Left ventricle myocardium inferior (tissue), 1 donor: ENCODE measurements at regions not wholly inside any gene's neighbourhood (a gene's known extent, or its start where the extent isn't known, plus 50 kb on each side); places are given as distances from the start of the nearest gene placed in this dataset.

Source experiments
- DNase-seq: peaks from one replicate; pipeline ENCODE4 v3.0.0-alpha.2; 2020
- H3K27ac ChIP-seq: fragments of 200-600 bp; replicated peaks from 2 replicates; pipeline ENCODE4 v1.8.0; 2021
- H3K27me3 ChIP-seq: fragments of 200-600 bp; 2 replicates; pipeline ENCODE4 v1.8.0; 2021; ENCODE audit warnings: low read depth
- H3K36me3 ChIP-seq: fragments of 200-600 bp; 2 replicates; pipeline ENCODE4 v1.8.0; 2021
- H3K4me1 ChIP-seq: fragments of 200-600 bp; 2 replicates; pipeline ENCODE4 v1.8.0; 2021
- H3K4me3 ChIP-seq: fragments of 200-600 bp; 2 replicates; pipeline ENCODE4 v1.8.0; 2021; ENCODE audit warnings: mild to moderate bottlenecking, moderate library complexity
- H3K9me3 ChIP-seq: fragments of 200-600 bp; replicated peaks from 2 replicates; pipeline ENCODE4 v1.8.0; 2021
- CTCF ChIP-seq: fragments of 200-600 bp; IDR thresholded peaks from 2 replicates; pipeline ENCODE4 v1.8.0; 2021; ENCODE audit warnings: antibody characterized with exemption, mild to moderate bottlenecking, borderline replicate concordance
- intact Hi-C: fragments of 100-400 bp; cut with micrococcal nuclease; formaldehyde crosslinking; loops from one replicate; pipeline ENCODE4 v1.11.0; 2022
- donor health status: DM: no; HTN: yes; CAD: no; lungs with severe emphysema.

- Histone ChIP-seq H3K4me3 (no peak overlapping the region), H3K27me3 (no peaks in the 10 kb centered on the region), H3K9me3 (no peaks in the 10 kb centered on the region), H3K36me3 (no peaks in the 10 kb centered on the region), H3K4me1 (no peaks in the 10 kb centered on the region), H3K27ac (no peak overlapping the region)
- intact Hi-C loops: no loop called here
- no peak for DNase-seq
- TF ChIP-seq CTCF: no peak
These were observed 371.4 kb upstream of the CNTN4 start for GRCh38 chr3:1727242-1727641.

- intact Hi-C loops: no loop called here
- Histone ChIP-seq H3K36me3 (no peaks in the 10 kb centered on the region), H3K9me3 (no peaks in the 10 kb centered on the region), H3K27me3 (no peaks in the 10 kb centered on the region), H3K27ac (no peak overlapping the region), H3K4me3 (no peak overlapping the region), H3K4me1 (no peaks in the 10 kb centered on the region)
- no peak for DNase-seq
- no peak for TF ChIP-seq CTCF
These were observed 370.2 kb upstream of the CNTN4 start for GRCh38 chr3:1728510-1728909.

GRCh38 chr3:1734494-1735122, 364.1 kb upstream of the CNTN4 start:
- DNase-seq: no peak
- Histone ChIP-seq H3K36me3 (no peaks in the 10 kb centered on the region), H3K27me3 (no peaks in the 10 kb centered on the region), H3K4me3 (no peak overlapping the region), H3K4me1 (no peaks in the 10 kb centered on the region), H3K9me3 (peaks cover 15% of the 10 kb centered on the region), H3K27ac (no peak overlapping the region)
- TF ChIP-seq CTCF: no peak
- intact Hi-C loops: no loop called here

GRCh38 chr3:1752205-1752604, 346.5 kb upstream of the CNTN4 start:
- H3K27me3 ChIP-seq: no peaks in the 10 kb centered on the region
- intact Hi-C loops: no loop called here

GRCh38 chr3:1766384-1766783, 332.3 kb upstream of the CNTN4 start:
- no peak for DNase-seq
- TF ChIP-seq CTCF: no peak
- no peak overlapping the region for H3K4me3 ChIP-seq
- peaks cover 10% of the 10 kb centered on the region for H3K9me3 ChIP-seq
- no peaks in the 10 kb centered on the region for H3K36me3 ChIP-seq
- H3K4me1 ChIP-seq: no peaks in the 10 kb centered on the region
- no peak overlapping the region for H3K27ac ChIP-seq
- intact Hi-C loops: no loop called here
- H3K27me3 ChIP-seq: no peaks in the 10 kb centered on the region

More at GRCh38 chr3:1752205-1752604, 346.5 kb upstream of the CNTN4 start:
- no peak for TF ChIP-seq CTCF
- no peak overlapping the region for H3K27ac ChIP-seq
- H3K9me3 ChIP-seq: peaks cover 25% of the 10 kb centered on the region
- H3K4me3 ChIP-seq: no peak overlapping the region
- H3K36me3 ChIP-seq: no peaks in the 10 kb centered on the region
- no peaks in the 10 kb centered on the region for H3K4me1 ChIP-seq
- DNase-seq: no peak

GRCh38 chr3:1773679-1774078, 325.0 kb upstream of the CNTN4 start:
- no peak overlapping the region for H3K27ac ChIP-seq
- H3K4me1 ChIP-seq: no peaks in the 10 kb centered on the region
- no peak for DNase-seq
- H3K4me3 ChIP-seq: no peak overlapping the region
- no peaks in the 10 kb centered on the region for H3K36me3 ChIP-seq
- TF ChIP-seq CTCF: no peak
- no peaks in the 10 kb centered on the region for H3K9me3 ChIP-seq
- H3K27me3 ChIP-seq: no peaks in the 10 kb centered on the region
- intact Hi-C loops: no loop called here
